Endothelial cell of umbilical vein (primary cell): ENCODE measurements at regions not wholly inside any gene's neighbourhood (a gene's known extent, or its start where the extent isn't known, plus 50 kb on each side); places are given as distances from the start of the nearest gene placed in this dataset.

Experiments used
- EZH2 ChIP-seq: IDR thresholded peaks from 2 replicates; pipeline ENCODE4 v1.6.1; 2012; ENCODE audit warnings: borderline replicate concordance, low read depth, mild to moderate bottlenecking, moderate library complexity, low read length, inconsistent platforms; ENCODE audit not compliant: severe bottlenecking
- FOS ChIP-seq: IDR thresholded peaks from 2 replicates; pipeline ENCODE4 v1.6.1; 2011; ENCODE audit warnings: mild to moderate bottlenecking, low read length, moderate library complexity, borderline replicate concordance; ENCODE audit not compliant: insufficient read depth
- JUN ChIP-seq: IDR thresholded peaks from 2 replicates; pipeline ENCODE4 v1.6.1; 2011; ENCODE audit warnings: borderline replicate concordance, low read depth; ENCODE audit not compliant: insufficient read length, insufficient read depth
- MYC ChIP-seq: IDR thresholded peaks from one replicate; pipeline ENCODE4 v1.6.1; 2011; ENCODE audit warnings: mild to moderate bottlenecking, low read depth, low read length
- POLR2A ChIP-seq: IDR thresholded peaks from 2 replicates; pipeline ENCODE4 v1.6.1; 2012; ENCODE audit warnings: low read depth, mild to moderate bottlenecking, control low read depth, low read length
- POLR2AphosphoS5 ChIP-seq: IDR thresholded peaks from 2 replicates; pipeline ENCODE4 v1.6.1; 2012; ENCODE audit warnings: low read depth, mild to moderate bottlenecking, control low read depth, low read length, moderate library complexity; ENCODE audit not compliant: insufficient read depth
- TF ChIP-seq, protein P1 (sequence below), 2 donors: IDR thresholded peaks; 1 replicate in 1 of 2; 2 replicates in 1 of 2; pipeline ENCODE4 v1.5.1; 2011; ENCODE audit warnings: low read length in 2 of 2, mild to moderate bottlenecking in 2 of 2, moderate library complexity in 2 of 2, control low read depth in 1 of 2, inconsistent platforms in 1 of 2, low read depth in 1 of 2; ENCODE audit not compliant: insufficient read depth in 1 of 2; ENCODE audit errors: extremely low read depth in 1 of 2
- TF ChIP-seq, protein P2 (sequence below): IDR thresholded peaks from 2 replicates; pipeline ENCODE4 v1.6.1; 2011; ENCODE audit not compliant: insufficient read depth, insufficient read length

DNA sequence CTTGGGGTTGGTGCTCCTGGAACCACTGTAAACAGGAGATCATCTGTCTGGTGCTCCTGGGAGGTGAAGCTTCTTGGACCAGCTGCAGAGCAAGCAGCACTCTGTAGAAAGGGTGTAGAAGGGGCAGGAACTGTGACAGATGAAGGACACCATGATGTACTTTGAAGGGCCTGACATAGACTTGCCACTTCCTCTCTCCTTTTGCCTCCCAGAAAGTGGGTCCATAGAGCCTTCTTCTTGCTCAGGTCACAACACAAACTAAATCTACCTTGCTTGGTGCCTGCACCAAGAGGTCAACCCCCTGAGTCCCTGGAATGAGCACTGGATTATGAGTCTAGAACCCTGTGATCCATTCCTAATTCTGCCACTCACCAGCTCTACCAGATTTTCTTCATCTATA lies 176.1 kb upstream of the HES1 start:
- TF ChIP-seq, protein P1, sequence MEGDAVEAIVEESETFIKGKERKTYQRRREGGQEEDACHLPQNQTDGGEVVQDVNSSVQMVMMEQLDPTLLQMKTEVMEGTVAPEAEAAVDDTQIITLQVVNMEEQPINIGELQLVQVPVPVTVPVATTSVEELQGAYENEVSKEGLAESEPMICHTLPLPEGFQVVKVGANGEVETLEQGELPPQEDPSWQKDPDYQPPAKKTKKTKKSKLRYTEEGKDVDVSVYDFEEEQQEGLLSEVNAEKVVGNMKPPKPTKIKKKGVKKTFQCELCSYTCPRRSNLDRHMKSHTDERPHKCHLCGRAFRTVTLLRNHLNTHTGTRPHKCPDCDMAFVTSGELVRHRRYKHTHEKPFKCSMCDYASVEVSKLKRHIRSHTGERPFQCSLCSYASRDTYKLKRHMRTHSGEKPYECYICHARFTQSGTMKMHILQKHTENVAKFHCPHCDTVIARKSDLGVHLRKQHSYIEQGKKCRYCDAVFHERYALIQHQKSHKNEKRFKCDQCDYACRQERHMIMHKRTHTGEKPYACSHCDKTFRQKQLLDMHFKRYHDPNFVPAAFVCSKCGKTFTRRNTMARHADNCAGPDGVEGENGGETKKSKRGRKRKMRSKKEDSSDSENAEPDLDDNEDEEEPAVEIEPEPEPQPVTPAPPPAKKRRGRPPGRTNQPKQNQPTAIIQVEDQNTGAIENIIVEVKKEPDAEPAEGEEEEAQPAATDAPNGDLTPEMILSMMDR (IDR thresholded peaks at IDR 0.05; ENCODE audit: extremely low read depth in 1 of 2, insufficient read depth in 1 of 2, low read depth in 1 of 2, low read length in 2 of 2), result no peak
- TF ChIP-seq EZH2 (no peak), POLR2A (no peak), POLR2AphosphoS5 (no peak), JUN (no peak), MYC (no peak), FOS (no peak)
- TF ChIP-seq, protein P2, sequence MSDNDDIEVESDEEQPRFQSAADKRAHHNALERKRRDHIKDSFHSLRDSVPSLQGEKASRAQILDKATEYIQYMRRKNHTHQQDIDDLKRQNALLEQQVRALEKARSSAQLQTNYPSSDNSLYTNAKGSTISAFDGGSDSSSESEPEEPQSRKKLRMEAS, result no peak
